ENCODE measurements at regions not wholly inside any gene's neighbourhood (a gene's known extent, or its start where the extent isn't known, plus 50 kb on each side); places are given as distances from the start of the nearest gene placed in this dataset.

DNA sequence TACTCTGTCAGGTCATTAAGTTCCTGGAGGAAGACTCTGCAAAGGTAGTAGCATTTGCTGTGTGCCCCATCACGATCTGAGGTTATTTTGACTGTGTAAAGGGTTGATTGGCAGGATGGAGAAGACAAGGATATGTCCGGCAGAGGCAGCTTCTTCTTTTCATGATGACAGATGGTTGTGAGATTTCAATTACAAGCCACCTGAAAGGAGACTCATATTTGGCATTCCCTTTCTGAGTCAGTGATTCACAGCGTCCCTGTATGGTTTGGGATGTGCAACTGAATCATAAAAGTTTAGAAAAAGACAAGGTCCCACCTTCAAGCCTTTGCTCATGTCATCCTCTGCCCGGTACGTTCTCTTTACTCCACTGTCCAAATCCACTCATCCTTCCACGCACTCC, 113.4 kb downstream of the MTNR1B start:
- TF ChIP-seq, protein P1, sequence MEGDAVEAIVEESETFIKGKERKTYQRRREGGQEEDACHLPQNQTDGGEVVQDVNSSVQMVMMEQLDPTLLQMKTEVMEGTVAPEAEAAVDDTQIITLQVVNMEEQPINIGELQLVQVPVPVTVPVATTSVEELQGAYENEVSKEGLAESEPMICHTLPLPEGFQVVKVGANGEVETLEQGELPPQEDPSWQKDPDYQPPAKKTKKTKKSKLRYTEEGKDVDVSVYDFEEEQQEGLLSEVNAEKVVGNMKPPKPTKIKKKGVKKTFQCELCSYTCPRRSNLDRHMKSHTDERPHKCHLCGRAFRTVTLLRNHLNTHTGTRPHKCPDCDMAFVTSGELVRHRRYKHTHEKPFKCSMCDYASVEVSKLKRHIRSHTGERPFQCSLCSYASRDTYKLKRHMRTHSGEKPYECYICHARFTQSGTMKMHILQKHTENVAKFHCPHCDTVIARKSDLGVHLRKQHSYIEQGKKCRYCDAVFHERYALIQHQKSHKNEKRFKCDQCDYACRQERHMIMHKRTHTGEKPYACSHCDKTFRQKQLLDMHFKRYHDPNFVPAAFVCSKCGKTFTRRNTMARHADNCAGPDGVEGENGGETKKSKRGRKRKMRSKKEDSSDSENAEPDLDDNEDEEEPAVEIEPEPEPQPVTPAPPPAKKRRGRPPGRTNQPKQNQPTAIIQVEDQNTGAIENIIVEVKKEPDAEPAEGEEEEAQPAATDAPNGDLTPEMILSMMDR (IDR thresholded peaks at IDR 0.05), result no peak
- TF ChIP-seq ZFX (IDR thresholded peaks at IDR 0.05; ENCODE audit: borderline replicate concordance), result no peak
